ENCODE measurements at regions not wholly inside any gene's neighbourhood (a gene's known extent, or its start where the extent isn't known, plus 50 kb on each side); places are given as distances from the start of the nearest gene placed in this dataset.

GRCh38 chr2:104562537-104562936, 291.4 kb upstream of the POU3F3 start:
- Histone ChIP-seq H3K4me1 (ENCODE audit: control insufficient read depth in 1 of 2, insufficient read depth in 2 of 2, low read length in 2 of 2) (no peaks in the 10 kb centered on the region), H3K4me2 (ENCODE audit: low read length) (no peak overlapping the region), H3K27me3 (ENCODE audit: insufficient read depth, low read length) (no peaks in the 10 kb centered on the region), H3K27ac (ENCODE audit: low read depth, low read length) (no peak overlapping the region), H3K9ac (ENCODE audit: low read length) (no peak overlapping the region), H2AFZ (ENCODE audit: low read depth, low read length, poor library complexity, severe bottlenecking) (no peak overlapping the region), H3K4me3 (replicated peaks in 1 of 2; ENCODE audit: low read depth in 1 of 2, low read length in 2 of 2) (no peak overlapping the region), H3K9me2 (ENCODE audit: insufficient read depth) (no peaks in the 10 kb centered on the region), H4K20me1 (ENCODE audit: insufficient read depth) (no peaks in the 10 kb centered on the region), H3K79me2 (ENCODE audit: insufficient read depth, low read length) (no peaks in the 10 kb centered on the region), H3K36me3 (ENCODE audit: control insufficient read depth in 1 of 2, insufficient read depth in 2 of 2, low read length in 2 of 2) (no peaks in the 10 kb centered on the region), H3K9me3 (ENCODE audit: control insufficient read depth in 1 of 2, insufficient read depth in 1 of 2, low read depth in 1 of 2, low read length in 2 of 2) (peaks cover 0 to 5% of the 10 kb centered on the region in 2 experiments; a peak in 1 of 4 replicates)
- ATAC-seq, result no peak
- no peak for TF ChIP-seq FOSL1 (IDR thresholded peaks at IDR 0.05; ENCODE audit: low read depth)
- TF ChIP-seq ZNF274 (IDR thresholded peaks at IDR 0.05; ENCODE audit: low read depth, low read length), result no peak
- no peak for TF ChIP-seq EZH2phosphoT487 (IDR thresholded peaks at IDR 0.05; ENCODE audit: borderline replicate concordance)
- no peak for TF ChIP-seq YY1 (IDR thresholded peaks at IDR 0.05; ENCODE audit: extremely low read depth, insufficient replicate concordance, low read depth, low read length)
- no peak for TF ChIP-seq EGR1 (IDR thresholded peaks at IDR 0.05; ENCODE audit: low read depth)
- TF ChIP-seq, protein P1, sequence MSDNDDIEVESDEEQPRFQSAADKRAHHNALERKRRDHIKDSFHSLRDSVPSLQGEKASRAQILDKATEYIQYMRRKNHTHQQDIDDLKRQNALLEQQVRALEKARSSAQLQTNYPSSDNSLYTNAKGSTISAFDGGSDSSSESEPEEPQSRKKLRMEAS (IDR thresholded peaks at IDR 0.05), result no peak
- TF ChIP-seq SP1 (IDR thresholded peaks at IDR 0.05; ENCODE audit: low read depth), result no peak
- TF ChIP-seq POLR2A (IDR thresholded peaks at IDR 0.05; ENCODE audit: borderline replicate concordance, extremely low read depth, insufficient read depth, insufficient read length), result no peak
- no peak for TF ChIP-seq ELF1 (IDR thresholded peaks at IDR 0.05; ENCODE audit: borderline replicate concordance, low read depth)
- no peak for TF ChIP-seq EZH2 (IDR thresholded peaks at IDR 0.05)
- TF ChIP-seq, protein P2, sequence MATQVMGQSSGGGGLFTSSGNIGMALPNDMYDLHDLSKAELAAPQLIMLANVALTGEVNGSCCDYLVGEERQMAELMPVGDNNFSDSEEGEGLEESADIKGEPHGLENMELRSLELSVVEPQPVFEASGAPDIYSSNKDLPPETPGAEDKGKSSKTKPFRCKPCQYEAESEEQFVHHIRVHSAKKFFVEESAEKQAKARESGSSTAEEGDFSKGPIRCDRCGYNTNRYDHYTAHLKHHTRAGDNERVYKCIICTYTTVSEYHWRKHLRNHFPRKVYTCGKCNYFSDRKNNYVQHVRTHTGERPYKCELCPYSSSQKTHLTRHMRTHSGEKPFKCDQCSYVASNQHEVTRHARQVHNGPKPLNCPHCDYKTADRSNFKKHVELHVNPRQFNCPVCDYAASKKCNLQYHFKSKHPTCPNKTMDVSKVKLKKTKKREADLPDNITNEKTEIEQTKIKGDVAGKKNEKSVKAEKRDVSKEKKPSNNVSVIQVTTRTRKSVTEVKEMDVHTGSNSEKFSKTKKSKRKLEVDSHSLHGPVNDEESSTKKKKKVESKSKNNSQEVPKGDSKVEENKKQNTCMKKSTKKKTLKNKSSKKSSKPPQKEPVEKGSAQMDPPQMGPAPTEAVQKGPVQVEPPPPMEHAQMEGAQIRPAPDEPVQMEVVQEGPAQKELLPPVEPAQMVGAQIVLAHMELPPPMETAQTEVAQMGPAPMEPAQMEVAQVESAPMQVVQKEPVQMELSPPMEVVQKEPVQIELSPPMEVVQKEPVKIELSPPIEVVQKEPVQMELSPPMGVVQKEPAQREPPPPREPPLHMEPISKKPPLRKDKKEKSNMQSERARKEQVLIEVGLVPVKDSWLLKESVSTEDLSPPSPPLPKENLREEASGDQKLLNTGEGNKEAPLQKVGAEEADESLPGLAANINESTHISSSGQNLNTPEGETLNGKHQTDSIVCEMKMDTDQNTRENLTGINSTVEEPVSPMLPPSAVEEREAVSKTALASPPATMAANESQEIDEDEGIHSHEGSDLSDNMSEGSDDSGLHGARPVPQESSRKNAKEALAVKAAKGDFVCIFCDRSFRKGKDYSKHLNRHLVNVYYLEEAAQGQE (IDR thresholded peaks at IDR 0.05; ENCODE audit: low read depth), result no peak
- ChIA-PET RAD21 (ENCODE audit: low non-redundant PET in 1 of 2, low total read pairs in 2 of 2, uncharacterized antibody in 2 of 2, unreplicated experiment in 2 of 2) (no interaction called here), POLR2A (no interaction called here), CTCF (no interaction called here)
- intact Hi-C loops (cut with micrococcal nuclease), result no loop called here
- BruUV-seq (replicated peaks), result no TSS peak
- no peak for DNase-seq (ENCODE audit: low read depth, low spot score)
